OCI-M1 (cell line): ENCODE measurements at regions not wholly inside any gene's neighbourhood (a gene's known extent, or its start where the extent isn't known, plus 50 kb on each side); places are given as distances from the start of the nearest gene placed in this dataset.
A peak's percentile ranks its signal among the peaks of the same experiment; 100 is the strongest.

Source experiments
- DNase-seq: peaks from one replicate; lab custom pipeline; 2025; lab: John Stamatoyannopoulos, UW

- no peak for DNase-seq
Measured at GRCh38 chr4:80145739-80146138, 51.6 kb upstream of the PRDM8 start.

GRCh38 chr4:80144676-80145470 is 52.4 kb upstream of the PRDM8 start:
- no peak for DNase-seq

GRCh38 chr4:80143307-80143679 is 54.0 kb upstream of the PRDM8 start:
- DNase-seq = peak; percentile 93

DNA sequence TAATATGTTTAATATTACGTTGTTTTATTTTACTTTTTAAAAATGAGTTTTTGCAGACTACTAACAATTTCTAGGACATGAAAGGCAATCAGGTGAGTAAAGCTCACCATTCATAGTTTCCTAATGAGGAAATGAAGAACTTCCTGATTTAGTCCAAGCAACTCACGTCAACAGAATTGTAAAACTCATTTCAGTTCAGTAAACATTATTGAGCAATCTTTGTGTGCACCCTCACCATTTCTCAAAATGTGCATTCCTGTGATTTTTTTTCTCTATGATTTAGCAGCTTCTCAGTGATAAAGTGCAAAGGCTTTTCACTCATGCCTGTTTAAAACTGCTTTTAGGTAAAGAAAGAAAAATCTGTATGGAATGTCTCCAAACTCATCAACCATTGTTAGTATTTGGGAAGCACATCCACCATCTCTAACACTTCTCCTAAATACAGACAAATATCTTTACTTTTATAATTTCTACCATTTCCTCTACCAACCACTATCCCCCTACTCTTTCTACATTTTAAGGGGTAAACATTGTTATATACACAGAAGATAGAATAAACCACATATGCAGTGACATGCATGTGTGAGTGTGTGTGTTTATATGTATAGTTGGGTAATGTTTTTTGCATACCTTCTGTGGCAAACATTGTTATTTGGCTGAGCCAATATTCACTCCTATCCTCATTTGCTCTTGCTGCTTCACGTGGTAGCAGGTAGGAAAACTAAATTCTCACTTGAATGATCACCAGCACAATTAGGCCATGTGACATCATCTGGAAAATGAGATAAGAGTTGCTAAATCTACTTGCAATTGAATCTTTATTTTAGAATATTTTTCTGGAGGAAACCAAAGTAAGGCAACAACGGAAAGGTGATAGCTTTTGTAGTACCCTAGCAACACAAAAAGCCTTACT is 54.7 kb upstream of the PRDM8 start:
- DNase-seq = peak; percentile 89

DNA sequence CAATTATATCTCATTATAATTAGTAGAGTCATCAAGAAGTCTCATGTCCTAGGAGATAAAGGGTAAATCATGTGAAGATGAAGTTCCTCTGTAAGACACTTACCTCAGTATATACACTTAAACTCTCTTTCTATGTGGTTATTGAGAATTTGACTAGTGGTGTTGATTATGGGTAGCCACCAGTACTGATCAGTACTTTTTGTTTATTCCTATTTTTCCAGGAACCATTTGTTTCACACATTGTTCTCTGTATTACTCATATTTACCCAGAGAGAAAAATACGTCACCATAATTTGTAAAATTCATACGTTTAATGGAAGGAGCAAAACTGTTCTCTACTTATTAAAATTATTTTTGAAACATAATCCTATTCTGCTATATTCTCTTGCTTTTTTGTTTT is 55.8 kb upstream of the PRDM8 start:
- no peak for DNase-seq

DNA sequence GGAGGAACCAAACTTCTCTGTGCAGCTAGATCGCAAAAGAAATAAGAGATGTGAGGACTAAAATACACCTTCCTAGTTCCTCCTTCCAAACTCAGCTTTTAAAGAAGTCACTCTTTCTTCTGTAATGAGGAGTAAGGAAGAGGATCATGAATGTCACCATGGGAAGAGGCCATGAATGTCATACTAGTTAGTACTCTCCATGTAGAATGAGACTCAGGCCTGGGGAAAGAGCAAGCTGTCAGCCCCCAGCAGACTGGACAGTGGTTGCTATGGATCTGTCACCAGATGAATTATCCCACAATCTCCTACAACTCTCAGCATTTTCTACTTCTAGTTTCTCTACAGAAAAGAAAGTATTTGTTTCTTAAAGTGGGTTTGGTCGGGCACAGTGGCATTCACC is 57.1 kb upstream of the PRDM8 start:
- peak; percentile 12 for DNase-seq

GRCh38 chr4:80139671-80140070 is 57.6 kb upstream of the PRDM8 start:
- DNase-seq = no peak

- DNase-seq = no peak
Measured at GRCh38 chr4:80138551-80139538, 58.5 kb upstream of the PRDM8 start.

DNA sequence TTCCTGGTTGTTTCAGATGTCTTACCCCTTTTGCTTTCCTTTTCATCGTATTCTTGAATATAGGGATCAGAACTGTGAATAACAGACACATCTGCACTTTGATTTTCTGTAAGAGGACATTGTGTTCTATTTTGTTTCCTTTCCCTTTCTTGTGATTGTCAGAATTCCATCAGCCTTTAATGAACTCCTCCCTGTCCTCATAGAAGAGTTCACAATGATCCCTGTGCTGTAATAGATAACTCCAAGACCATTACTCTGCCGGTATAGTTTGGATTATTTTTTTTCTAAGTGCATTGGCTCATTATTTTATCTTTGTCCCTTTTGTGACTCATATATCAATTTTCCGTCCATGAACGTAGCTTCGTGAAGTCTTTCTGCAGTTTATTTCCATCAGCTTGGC is 59.7 kb upstream of the PRDM8 start:
- DNase-seq = no peak

GRCh38 chr4:80136270-80136669 is 61.0 kb upstream of the PRDM8 start:
- no peak for DNase-seq

DNA sequence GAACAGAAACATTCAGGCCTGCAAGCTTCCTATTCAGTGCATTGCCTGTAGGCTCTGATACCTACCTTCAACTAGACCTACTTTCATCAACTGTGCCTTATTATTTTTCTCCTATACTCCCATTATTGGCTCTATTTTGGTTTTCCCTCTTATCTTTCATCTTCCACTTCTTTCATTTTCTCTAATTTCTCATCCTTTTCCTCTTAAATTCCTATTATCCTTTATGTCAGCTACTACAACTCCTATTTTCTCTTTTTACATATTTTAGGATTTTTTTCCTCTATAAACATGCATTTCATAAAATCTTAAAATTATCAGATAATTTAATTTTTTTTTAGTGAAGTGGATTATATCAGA is 61.6 kb upstream of the PRDM8 start:
- DNase-seq = no peak

DNA sequence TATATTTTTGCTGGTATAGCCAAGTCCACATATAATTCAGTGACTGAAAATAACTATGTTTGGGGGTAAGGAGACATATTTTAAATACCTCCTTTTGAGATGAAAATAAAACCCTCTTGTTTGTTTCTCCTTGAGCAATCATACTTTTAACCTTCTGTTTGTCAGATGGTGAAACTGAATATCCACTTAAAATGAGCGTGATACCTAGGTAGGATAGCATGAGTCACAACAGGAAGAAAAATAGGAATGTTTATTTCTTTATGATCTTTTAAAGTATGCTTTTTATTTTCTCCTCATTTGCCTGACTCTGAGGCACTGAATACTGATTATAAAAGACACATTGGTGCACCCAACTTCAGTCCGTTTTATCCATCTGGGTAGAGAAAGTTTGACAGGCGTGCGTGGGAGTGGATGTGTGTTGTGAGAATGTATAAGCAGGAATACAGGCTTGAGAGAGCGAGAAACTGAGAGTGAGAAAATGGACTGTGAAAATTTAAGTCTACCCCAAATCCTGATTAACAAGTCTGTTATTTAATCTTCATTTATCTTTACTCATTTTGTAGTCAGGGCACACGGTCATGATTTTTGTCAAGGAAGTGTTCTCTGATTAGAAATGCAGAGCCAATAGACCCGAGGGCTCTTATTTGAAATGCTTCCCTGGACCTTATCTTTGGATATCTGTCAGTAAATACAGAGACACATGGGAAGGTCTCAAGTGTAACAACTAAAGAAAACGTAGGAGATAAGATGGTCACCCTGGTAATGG is 62.1 kb upstream of the ANTXR2 start:
- DNase-seq = peak; percentile 53

DNA sequence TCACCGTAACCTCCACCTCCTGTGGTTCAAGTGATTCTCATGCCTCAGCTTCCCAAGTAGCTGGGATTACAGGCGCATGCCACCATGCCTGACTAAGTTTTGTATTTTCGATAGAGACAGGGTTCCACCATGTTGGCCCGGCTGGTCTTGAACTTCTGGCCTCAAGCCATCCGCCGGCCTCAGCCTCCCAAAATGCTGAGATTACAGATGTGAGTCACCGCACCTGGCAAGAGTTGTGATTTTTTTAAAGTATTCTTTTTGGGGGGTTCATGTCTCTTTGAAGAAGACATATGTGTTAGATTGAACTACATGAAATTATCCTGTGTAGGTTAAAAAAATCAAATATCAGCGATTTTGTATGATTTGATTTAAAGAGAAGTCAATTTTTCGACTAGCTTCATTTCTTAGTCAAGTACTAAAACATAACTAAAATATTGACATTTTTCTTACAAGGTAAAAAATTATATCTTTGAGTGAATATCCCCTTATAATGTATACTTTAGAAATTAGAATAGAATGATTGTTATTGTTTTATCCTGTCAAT is 60.3 kb upstream of the ANTXR2 start:
- DNase-seq = no peak

DNA sequence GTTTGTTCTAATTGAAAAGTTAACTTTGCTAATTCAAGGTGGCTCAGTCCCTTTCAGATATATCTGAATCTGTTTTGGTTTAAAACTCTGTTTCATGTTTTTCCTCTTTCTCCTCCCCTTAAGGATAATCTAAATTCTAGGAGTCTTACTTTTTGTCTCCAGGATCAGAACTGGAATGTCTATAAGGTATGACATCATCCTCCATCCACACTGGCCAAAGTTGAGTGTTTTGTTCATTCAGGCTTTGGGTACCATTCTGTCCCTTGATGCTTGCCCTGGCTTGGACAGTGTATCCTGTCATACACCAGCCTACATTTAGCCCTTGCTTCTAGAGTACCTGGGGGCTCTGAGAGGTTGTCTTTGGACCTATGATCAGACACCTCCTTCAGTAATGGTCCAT is 56.8 kb upstream of the ANTXR2 start:
- no peak for DNase-seq

GRCh38 chr4:80128941-80129340 is 55.9 kb upstream of the ANTXR2 start:
- no peak for DNase-seq

GRCh38 chr4:80127870-80128419 is 54.9 kb upstream of the ANTXR2 start:
- DNase-seq = no peak

DNA sequence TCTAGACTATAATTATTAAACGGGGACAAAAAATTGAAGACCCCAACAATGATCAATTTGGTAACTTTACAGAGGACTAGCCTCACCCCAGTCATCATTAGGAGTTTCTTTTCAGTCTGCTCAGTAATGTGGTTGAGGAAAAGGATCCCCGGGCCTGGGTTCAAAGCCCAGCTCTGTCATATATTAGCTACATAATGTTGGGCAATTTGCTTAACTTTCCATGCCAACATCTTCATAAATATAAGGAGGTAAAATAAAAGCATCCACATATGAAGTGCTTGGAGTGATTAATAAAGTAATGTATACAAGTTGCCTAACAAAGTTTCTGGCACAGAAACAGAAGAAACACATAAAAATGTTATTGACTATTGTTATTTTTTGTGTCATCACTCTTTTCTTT is 53.4 kb upstream of the ANTXR2 start:
- DNase-seq = no peak

GRCh38 chr4:80125252-80126177 is 52.5 kb upstream of the ANTXR2 start:
- peak; percentile 89 for DNase-seq
